Retina (tissue), 1 donor: ENCODE measurements at regions not wholly inside any gene's neighbourhood (a gene's known extent, or its start where the extent isn't known, plus 50 kb on each side); places are given as distances from the start of the nearest gene placed in this dataset.
A peak's percentile ranks its signal among the peaks of the same experiment; 100 is the strongest.

Source experiments
- DNase-seq: peaks from one replicate; pipeline ENCODE4 v3.0.0-alpha.2; 2016

DNA sequence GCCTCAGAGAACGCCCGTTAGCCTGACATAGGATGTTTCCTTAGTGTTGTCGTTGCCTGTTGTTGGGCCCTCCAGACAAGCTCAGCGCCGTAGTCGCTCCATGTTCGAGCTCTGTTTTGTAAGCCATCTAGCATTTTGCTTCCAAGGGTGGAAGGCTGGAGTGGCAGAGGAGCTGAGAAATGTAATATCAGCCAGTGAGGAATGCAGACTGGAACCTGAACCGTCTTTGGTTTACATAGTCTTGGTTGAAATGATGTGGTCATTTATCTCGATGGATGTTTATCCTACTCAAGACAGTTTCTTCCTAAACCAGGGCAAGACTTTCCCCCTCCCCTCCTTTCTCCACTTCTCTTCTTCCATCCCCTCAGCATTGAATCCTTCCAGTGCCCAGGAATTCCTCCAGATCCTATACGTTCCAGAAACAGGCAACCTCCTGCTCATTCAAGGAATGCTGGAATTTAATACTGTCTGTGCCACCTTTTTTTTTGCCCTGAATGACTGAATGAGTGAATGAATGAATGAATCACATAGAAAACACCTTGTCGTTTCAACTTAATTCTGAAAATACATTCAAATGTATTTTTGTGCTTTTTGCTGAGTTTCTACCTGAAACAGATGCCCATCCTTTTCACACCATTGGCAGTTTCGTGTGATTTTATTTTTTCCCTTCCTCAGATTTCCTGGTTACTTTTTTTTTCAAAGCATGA is 109.5 kb upstream of the MBNL2 start:
- DNase-seq: no peak

DNA sequence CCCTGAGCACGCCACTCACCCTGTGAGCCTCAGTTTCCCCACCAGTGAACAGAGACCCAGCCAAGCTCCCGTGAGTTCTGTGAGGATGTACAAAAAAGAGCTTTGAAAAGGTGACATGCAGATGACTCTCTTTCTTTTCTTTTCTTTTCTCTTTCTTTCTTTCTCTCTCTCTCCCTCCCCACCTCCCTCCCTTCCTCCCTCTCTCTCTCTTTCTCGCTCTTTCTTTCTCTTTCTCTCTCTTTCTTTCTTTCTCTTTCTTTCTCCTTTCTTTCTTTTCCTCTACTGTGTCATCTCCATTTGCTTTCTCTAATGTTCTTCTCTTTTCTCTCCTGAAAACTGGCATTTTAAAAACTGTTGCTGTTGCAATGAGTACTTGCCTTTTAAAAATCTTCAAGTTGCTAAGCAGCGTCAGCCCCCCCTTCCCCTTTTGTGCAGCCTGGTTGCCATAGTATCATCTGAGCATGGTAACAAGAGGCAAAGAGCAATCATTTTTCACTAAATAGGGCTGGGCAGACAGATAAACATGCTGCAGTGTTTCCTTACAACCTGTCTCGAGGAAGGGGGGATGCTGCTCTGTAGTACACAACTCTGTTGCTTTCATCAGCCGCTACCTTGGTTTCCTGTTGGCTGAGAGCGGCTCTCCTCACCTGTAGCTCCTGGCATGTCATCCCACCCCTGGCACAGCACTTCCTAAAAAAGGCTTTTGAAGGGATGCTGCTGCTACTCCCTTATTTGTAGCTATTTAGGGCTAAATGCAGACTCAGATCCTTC is 108.7 kb upstream of the MBNL2 start:
- DNase-seq: no peak

DNA sequence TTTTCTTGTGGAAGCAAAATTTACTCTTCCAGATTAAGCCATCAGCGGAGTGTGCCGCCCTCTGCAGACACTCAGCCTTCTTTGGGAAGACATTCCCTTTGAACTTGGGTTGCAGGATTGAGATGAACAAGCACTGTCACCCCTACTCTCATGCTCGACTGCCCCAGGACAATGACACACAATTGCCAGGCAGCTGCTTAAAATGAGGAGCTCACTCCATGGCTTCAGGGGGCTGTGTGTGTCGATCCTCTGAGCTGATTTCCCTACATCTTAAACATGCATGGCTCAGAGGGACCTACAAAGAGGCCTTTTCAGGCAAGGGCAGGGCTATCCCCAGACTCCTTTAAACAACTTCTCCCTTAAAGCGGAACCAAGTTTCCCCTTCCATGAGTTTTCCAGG is 107.5 kb upstream of the MBNL2 start:
- peak; percentile 89 for DNase-seq

DNA sequence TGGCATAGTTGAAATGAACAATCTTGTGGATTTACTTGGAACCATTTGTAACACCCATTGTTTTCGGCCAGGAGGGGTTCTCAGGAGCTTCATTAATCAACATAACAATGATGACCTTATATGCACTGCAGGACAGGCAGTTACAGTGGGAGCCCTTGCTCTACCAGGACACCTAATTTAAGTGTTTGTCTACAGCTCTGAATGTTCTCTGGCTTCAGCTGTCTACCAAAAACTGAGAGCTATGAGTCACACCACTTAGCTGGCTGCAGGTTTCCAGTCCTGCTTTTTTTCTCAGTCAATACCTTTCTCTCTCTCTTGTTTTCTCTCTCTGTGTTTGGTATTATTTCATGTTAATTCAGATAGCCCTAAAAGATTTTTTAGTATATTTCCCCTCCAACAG is 105.4 kb upstream of the MBNL2 start:
- no peak for DNase-seq

DNA sequence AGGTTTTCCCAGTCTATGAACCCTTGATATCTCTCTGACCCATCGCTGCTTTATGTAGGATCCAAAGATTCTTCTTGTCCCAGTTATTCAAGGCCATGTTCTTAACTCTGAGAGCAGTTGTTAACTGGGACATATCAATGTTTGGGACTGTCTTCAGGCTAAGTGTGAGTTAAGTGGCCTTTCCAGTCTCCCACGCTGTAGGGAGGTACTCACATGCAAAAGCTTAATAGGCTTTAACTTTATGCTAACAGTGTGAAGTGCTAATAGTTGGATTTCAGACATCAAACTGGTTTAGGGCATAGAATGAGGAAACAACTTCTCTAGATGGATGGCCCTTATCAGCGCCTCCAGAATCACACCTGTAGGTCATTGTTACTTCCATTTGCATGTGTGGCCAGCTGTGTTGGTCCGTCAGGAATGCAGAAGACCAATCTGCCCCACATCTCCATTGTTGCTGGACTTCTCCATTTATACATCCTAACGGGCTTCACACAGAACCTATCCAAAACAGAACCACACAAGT is 104.7 kb upstream of the MBNL2 start:
- no peak for DNase-seq

DNA sequence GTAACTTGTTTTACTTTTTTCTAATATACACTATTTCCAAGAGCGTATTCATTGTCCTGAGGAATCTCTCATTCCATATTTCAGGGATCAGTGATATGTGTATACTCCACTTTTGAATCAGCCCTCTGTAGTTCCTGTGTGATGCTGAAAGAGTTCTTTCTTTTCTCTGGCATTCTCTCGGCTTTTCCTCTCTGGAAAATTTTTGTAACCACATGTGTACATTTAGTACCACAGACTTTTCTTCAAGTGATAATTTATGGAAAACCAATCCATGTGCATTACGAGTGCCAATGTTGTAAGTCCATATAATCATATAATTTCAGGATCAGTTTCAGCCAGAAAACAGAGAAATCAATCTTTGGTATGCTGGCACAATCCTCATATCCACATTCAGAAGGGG is 102.2 kb upstream of the MBNL2 start:
- no peak for DNase-seq

DNA sequence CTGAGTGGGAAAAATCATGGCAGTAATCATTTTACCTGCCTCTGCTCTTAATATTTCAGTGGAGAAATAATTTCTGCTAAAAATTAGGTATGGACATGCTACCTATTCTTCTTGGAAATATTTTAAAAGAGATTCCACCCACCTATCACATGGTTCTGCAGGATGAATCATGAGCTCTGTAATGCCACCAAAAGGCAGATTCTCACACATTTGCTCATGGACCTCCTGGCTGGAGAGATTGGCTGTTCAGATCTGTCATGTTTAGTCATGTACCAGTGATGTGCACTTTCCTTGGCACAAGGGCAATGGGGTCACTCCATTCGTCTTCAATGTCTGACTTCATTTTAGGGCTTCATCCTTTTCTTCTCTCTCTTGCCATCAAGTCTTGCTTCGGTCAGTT is 101.8 kb upstream of the MBNL2 start:
- DNase-seq: no peak

DNA sequence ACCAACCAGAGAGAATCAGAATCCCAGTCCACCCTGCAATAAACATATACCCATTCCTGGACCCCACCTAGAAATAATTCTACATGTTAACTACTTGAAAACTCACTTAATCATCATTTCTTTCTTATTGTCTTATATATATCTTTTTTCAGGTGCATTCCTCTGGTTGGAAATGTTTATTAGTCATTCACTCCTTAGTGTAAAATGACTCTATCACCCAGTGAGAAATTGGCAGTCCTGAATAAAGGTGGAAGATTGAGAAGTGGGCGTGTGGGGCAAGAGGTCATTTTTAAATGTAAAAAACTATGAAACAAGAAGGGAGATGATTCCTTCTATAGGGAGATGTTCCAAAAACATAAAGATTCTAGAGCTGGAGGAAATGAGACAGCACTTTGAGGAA is 101.2 kb upstream of the MBNL2 start:
- no peak for DNase-seq

DNA sequence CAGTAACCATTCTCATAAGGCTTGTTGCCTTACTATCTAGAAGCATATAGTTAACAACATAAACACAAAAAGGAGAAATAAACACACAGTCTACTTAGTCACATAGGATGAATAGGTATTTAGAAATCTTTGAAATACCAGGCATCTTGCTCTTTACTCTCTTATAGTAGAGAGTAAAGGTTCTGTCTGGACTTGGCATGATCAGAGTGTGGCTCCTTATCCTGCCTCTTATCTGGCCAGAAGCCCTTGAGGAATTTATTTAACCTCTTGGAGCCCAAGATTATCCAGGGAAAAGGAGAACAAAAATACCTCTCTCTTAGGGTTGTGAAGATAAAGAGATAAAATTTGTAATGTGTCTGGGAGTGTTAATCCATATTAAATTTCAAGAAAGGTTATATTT is 100.2 kb upstream of the MBNL2 start:
- no peak for DNase-seq

DNA sequence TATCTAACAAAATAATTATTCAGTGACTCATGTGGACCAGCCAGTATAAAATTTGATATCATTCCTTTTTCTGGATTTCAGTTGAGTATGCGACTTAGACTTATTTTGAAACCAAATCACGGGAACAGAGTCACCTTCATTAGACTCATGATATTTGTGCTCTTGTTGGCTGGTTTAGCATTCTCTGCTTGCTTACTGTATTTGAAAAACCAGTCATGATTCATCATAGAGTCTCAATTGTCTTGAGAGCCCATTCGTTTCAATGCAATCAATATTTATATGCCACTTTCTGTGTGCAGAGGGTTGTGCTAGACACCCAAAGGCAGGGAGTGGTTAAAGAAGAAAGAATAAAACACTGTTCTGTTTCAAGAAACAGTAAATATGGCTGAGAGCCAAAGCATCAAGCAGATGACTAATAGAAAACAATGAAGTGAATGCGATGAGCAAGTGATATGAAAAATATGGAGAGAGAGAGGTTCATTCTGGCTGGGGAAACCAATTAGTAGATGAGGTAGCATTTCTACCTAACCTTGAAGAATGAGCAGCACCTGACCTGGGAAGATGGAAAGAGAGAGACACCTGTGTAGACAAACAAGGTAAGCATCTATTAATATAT is 99.6 kb upstream of the MBNL2 start:
- no peak for DNase-seq

DNA sequence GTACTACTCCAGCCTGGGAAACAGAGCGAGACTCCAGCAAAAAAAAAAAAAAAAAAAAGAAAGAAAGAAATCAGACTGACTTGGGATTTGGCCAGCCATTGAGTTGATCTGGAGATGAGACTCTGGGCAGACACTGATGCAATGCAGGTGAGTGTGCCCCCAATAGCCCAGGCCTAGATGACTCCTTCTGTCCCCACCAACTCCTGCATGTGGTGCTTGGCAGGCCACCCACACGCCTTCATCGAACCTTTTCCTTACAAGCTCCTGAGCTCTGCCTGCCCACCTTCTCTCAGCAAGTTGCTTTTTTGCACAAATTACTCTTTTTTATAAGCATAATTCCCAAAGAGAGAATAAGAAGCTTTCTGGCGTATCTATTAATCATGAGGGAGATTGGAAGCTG is 97.9 kb upstream of the MBNL2 start:
- DNase-seq: no peak

DNA sequence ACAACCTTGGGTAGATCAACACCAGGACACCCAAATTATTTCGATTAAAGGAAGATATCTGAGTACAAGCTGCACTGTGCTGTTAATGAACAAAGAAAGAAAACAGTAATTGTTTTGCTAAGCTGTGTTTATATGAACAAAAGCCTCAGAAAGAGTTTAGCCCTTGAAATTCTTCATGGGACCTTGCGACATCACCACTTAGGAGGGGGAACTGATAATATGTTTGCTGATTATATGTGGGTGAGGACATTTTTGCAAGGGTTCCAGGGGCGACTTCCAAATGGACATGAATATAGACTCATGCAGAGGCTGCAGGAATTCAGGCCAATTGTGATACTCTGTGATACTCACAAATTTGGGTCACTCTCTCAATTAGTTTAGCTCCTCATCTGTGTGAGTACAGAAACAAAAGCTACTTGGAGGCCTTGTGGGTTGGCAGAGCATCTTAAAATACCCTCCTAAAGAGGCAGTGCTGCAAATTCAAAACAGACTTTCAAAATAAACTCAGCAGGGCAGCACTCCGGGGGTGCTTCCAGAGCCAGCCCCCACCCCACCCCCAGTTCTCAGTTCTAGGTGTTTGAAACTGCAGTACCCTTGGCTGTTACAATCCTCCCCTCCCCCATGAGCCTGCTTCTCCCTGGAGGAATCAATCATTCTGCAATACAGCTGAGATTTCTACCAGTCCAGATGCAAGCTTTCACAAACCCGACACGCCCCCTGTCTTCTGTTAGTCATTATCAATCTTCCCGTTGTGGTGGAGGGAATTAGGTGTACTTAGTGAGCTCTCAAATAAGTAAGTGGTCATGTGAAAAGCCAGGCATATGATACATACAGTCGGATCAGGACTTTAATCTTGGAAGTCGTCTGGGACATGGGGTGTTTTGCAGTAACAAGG is 97.0 kb upstream of the MBNL2 start:
- DNase-seq: peak; percentile 82

DNA sequence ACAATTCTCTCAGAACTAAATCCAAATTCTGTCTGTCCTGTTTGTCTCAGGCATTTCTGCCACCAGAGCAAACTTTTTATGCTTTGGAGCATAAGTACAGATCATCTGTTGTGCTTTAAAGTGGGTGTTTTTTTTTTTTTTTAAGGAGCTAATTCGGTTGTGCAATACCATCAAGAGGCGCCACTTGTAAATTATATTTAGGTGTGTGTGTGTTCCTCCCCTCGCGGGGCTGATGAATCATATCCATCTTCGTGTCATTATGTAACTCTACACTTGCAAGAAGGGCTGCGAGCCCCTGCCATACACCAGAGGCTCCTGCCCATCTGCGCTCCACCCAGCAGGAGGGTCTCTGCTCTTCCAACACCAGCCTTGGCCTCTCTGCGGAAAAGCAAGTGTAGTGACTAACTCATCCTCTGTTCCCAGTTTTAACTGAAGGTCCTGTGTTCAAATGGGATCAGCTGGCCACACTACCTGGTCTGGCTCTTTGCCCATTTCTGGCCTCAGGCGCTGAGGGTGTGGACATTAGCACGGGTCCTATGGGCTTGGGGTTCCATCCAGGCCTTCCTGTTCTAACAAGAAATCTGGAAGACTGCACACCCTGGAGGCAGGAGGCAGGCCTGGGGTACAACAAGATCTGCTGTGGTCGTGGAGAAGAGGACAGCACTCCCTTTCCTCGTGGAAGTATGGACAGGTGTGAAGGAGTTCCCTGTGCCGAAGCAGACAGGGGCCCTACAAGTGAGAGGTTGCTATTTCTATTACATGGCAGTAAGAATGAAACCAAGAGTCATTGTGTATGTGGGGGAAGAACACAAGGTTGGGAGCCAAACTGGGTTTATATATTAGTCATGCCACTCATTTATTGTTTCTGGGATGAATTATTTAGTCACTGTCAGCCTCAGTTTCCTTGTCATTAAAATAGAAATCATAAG is 96.1 kb upstream of the MBNL2 start:
- DNase-seq: no peak

DNA sequence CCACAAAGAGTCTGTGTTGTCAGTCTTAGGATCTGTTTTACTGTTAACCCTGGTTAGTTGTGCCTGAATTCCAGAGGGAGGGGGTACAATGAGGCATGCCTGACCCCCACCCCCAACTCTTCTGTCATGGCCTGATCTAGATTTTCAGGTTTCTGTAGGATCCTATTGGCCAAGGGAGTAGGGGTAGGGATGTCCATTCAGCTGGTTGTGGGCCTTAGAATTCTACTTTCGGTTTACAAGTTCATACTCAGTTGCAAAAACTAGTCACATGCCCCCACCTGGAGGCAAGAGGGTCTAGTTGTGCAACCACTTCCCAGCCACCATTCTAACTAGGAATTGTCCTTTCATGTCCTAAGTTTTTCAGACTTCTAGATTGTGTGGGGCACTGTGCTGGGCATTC is 94.3 kb upstream of the MBNL2 start:
- DNase-seq: no peak

DNA sequence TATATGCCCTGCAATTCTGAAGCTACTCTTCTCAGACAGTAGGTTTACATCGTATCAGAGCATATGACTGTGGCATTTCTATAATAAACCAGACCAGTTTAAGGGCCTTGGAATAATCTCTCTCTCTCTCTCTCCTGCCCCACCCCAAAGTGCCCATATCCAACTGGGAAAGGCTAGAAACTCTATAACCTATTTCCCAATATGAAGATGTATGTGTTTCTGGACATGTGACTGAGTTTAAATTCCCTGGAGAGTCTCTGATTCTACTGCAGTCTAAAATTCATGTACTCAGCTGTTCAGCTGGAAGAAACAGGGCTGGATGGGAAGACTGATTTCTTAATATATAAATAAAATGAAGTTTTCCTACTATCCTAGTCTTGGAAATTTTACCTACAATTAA is 91.9 kb upstream of the MBNL2 start:
- no peak for DNase-seq

DNA sequence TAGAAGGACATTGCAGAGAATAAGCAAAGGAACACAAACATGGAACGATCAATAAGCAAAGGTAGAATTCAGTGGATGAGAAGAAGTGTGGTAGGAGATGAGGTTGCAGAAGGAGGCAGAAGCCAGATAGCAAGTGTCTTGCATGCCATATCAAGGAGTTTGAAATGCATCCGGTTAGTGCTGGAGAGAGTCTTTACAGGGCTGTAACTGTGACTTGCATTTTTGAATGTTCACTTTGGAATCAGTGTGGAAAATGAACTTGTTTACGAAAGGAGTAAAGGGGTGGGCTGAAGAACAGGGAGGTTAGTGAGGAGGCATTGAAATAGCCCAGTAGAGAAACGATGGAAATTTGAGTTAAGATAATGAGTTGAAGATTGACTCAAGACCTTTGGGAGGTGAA is 90.7 kb upstream of the MBNL2 start:
- DNase-seq: no peak

DNA sequence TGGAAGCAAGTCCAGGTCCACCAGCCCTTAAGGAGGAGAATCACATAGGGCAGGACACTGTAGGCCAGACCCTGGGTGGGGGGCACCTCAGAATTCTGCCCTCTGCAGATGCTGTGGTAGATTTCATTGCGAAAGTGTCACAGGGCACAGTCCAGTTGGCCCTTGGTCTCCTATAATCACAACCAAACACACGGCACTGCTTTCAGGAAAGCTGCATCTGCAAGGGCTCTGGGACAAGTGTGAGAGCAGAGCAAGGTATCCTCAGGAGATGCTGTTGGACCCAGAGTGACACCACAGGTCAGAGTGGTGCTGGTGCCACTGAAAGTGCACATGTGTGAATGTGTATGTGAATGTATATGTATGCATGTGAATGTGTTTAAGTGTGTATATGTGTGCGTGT is 88.6 kb upstream of the MBNL2 start:
- DNase-seq: no peak

DNA sequence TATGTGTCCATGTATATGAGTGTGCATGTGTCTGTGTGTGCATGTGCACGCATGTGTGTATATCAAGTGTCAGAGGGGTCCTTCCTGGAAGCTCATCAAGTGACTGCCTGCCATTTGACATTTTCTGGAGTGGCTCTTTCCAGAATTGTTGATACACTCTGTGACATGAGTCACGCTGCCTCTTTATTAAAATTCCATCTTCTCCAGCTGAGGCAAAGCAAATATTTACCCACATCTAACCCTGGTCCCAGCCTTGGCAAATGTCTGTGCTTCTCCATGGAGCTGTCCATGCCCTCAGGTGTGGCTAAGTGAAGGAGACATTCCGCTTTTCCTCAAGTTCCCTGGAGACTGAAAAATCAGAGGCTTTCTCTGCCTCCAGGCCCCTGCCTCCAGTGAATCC is 88.2 kb upstream of the MBNL2 start:
- DNase-seq: no peak

DNA sequence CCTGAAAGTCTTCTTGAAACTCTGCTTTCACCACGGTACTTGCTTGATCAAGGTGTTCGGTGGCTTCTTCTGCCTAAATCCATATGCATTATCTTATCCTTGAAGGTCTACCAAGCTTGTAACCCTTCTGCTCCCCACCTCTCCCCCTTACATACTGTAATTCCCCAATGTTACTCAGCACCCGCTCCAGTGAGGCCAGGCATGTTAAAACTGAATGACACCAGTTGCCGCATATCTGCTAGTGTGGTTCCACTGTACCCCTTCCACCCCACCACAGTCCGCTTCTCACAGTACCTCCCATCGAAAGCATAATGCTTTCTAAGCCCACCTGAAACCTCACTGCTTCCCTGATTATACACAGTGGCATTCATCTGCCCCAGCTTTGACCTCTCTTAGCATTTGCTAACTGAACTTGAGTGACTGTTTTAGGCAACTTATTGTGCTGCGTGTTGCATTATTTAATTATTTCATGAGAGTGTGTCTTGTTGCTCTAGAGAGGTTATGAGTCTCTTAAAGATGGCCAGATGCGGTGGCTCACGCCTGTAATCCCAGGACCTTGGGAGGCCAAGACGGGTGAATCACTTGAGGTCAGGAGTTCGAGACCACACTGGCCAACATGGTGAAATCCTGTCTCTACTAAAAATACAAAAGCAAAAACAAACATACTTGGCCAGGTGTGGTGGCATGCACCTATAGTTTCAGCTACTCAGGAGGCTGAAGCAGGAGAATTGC is 87.6 kb upstream of the MBNL2 start:
- DNase-seq: no peak

DNA sequence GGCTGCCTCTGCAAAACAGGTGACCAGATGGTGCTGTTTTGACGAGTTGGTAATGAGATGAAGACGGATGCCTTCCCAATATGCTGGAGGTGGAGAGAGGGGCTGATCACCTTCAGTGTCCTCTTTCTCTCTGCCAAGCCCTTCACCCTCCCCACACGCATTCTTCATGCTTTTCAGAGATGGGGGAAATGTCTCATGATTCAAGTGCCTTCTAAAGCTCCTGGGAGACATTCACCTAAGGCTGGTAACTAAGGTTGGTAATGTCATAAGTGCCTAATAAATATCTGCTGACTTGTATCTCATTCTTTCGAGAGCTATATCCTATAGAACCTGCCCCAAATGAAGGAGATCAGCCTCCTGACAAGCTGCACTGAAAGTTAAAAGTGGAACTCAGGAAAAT is 86.2 kb upstream of the MBNL2 start:
- no peak for DNase-seq

DNA sequence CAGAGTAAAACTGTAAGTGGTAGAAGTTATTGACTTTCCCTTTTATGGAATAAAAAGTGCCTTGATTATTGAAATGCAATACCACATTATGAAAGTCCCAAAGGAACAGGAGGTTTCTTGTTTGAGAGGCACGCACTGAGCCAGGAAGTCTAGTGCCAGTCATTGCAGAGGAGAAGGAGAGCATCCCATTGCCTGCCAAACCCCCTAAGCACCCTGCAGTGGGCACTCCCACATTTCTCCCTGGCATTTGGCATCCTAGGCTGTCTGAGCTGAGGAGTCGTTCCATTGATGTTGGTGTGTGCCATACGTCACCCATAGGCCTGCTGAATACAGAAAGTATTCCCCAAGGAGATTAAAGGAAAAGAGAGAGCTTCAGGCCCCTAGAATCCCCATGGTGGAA is 85.7 kb upstream of the MBNL2 start:
- DNase-seq: no peak
